Lung microvascular endothelial cell (primary cell): ENCODE measurements at regions not wholly inside any gene's neighbourhood (a gene's known extent, or its start where the extent isn't known, plus 50 kb on each side); places are given as distances from the start of the nearest gene placed in this dataset.

ENCODE experiments used
- DNase-seq, 2 donors: peaks; one replicate each; pipeline versions ENCODE4 v3.0.0 to v3.0.0-alpha.2; 2010; ENCODE audit warnings: low read depth in 2 of 2

DNA sequence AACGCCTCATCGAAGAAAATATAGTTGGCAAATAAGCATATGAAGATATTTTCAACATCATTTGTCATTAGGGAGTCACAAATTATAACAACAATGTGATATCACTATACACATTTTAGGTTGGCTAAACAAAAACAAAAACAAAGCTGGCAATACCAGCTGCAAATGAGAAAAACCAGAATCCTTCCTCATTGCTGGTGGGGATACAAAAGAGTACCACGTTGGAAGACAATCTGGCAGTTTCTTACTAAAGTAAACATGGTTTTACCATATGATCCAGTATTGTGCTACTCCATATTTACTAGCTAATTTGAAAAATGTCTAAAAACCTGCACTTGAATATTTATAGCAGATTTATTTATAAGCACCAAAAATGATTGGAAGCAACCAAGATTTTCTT, 1204.1 kb downstream of the MRPL39 start:
- DNase-seq = no peak

DNA sequence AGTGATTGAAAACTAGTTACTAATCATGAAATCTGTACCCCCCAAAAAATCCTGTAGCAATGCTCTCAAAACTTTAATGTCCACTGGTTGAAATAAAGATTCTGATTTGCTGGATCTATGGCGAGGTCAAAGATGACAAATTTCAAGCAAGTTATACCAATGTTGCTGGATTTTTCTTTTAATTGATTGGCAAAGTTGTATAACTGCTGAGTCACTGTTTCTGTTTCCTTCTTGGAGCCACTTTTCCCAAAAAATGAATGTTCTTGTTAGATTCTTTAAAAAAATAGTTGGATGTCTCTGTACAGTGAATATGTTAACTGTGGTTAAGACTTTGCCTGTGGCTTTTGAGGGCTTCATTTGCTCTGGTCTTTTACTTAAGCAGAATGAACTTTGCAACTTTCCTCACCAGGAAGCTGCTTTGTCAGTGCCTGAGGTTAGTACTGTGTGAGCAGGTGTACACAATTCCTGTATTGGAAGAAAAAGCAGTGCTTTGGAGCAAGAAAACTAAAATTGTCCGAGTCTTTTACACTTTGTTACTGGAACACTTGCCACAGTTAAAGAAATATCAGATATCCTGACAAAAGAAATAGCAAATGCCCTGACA, 1211.9 kb downstream of the MRPL39 start:
- DNase-seq = no peak

DNA sequence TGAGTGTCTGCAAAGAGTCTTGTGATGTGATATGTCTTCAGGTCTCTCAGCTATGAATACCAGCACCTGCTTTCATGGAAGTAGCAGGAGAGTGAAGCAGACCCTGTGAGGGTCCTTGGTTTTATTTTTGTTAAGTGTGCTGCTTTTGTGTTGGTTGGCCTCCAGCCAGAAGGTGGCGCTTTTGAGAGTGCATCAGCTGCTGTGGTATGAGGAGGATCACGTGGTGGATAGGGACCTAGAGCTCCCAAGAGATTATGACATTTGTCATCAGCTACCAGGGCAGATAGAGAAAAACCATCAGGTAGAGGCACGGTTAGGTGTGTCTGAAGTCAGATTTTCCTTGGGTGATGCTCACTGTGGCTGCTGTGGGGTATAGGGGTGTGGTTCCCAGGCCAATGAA, 1232.1 kb downstream of the MRPL39 start:
- DNase-seq = no peak

DNA sequence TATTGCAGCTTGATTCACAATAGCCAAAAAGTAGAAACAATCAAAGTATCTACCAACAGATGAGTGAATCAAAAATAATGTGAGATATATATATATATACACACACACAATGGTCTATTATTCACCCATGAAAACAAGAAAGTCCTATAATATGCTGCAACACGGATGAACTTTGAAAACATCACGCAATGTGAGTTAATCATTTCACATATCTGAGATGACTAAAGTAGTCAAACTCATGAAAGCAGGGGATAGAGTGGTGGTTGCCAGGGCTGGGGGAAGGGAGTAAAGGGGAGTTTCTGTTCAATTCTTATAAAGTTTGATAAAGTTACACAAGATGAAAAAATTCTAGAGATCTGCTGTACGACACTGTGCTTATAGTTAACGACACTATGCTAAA, 1234.8 kb downstream of the MRPL39 start:
- no peak for DNase-seq

DNA sequence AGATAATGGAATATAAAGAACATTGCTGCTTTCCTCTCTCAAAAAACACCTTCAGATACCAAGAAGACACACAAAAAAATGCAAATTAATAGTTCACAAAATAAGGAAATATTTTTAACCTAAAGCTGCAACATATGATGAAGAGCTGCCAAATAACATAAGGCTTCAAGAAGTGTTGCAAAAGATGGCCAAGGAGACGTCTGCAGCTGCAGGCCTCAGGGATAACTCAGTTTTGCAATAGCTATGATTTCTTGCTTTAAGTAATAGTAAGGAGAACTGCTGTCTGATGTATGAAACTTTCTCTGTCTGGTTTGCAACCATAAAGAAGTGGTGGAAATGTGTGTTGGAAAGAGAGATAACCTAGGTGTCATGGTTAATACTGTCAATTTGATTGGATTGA, 1237.5 kb downstream of the MRPL39 start:
- DNase-seq = no peak

DNA sequence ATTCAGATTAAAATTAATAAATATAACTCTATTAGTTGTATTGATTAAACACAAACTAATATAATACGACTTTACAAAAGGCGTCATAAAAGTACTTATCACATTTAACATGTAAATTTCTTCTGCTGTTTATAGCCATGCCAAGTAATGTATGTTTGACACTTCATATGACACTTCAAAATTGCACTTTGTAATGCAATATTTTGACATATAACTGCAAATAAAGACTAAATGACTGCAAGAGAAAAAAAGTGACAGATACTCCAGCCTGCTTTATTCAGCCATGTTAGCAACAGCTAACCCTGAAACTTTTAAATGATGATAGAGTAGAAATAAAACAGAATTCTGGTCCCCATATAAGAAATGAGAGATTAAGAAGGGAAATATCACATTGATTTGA, 1238.0 kb downstream of the MRPL39 start:
- DNase-seq = no peak

DNA sequence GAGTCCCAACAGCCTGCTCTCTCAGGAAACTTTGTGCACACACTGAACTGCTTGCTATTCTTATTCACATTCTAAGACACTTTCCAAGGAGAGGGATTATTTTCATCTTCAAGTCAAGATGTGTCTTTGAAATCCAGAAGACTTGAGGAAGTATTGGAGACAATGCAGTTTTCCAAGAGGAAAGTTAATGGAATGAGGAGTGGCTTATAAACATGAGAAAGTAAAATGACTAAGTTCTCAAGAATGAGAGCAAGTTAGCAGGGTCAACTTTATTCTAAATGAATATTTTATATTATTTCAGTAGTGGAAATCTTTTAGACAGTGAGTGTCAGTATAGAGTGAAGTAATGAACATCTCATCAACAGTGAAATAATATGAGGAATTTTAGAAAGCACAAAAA, 1239.3 kb downstream of the MRPL39 start:
- no peak for DNase-seq

DNA sequence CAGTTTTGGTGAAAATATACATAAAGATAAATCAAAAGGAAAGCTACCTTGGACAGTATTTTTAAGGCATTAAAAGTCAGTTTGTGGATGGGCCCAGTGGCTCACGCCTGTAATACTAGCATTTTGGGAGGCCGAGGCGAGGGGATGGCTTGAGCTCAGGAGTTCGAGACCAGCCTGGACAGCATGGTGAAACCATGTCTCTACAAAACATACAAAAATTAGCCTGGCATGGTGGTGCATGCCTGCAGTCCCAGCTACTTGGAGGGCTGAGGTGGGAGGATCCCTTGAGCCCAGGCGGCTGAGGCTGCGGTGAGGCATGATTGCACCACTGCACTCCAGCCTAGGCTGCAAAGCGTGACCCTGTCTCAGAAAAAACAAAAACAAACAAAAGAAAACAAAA, 1253.8 kb downstream of the MRPL39 start:
- DNase-seq = no peak

DNA sequence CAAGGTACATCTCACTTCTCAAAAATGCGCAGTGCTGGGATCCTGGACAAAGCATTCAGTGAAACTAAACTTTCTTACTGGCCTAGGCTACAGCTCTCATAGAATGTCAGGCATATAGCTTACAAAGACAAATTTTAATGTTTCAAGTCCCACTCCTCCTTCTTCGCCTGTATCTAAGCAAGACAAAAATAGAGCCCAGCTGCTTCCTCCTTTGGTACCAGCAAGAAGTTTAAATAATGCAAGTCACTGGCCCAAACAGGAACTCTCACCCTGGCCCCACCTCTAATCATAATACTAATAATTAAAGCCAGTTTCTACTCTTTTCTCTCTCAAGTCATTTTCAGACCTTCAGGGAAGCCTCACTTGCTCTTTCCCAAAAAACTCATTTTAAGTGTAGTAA, 1267.9 kb downstream of the MRPL39 start:
- DNase-seq = no peak

DNA sequence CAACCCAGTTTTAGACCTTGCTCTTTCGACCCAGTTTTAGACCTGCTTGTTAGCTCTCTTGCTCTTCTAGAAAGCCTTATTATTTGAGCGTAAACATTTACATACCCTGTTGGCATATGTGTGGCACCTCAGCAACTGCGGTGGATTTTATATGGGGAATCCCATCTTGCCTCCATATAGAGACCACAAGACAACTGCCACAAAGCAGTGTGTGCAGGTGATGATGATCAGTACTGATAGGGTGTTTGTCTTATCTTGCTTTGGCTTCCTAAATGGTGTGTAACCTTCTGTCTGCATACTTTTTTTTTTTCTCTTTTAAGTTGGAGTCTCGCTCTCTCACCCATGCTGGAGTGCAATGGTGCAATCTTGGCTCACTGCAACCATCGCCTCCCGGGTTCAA, 1270.8 kb downstream of the MRPL39 start:
- no peak for DNase-seq

DNA sequence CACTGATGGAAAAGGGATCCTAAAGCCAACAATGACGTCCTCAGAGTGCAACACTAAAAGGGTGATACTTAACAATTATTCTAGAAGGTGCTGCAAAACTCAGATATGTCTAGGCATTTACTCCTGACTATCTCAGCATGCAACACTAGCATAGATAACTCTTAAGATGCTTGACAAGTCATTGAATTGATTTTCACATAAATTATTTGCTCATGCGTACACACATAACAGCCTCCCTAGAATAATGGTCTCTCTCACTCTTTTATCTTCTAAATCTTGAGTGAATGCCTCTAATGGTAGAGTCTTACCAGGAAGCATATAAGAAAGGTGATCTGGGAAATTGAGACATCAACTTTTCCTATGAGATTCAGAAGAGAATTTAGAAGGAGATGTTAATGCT, 1283.7 kb downstream of the MRPL39 start:
- DNase-seq = no peak

DNA sequence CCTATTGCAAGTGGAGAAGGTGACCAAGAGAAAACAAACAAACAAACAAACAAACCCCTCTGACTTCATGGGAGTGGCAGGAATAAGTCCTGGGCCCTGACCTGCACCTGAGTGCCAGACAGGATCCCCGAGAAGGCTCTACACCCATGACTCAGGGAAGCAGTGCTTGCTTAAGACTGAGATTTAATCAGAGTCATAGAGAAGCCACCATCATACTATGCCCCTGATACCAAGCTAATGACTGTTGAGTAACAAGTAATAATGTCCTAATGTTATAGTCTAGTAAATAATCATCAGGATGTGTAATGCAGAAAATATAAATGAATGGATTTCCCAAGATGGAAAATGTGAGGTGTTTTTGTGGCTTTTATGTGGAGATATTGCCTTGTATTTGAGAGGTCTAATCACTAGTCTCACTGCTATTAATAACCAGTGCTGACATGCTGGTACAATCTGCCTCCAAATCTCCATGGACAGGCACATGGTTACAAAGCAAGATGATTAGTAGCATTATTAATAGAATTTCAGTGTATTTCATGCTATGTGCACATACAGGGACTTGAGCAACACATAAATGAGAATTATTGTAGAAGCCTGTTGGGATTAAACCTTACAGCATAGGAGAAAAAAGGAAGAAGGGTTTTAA, 1290.9 kb downstream of the MRPL39 start:
- DNase-seq = no peak

DNA sequence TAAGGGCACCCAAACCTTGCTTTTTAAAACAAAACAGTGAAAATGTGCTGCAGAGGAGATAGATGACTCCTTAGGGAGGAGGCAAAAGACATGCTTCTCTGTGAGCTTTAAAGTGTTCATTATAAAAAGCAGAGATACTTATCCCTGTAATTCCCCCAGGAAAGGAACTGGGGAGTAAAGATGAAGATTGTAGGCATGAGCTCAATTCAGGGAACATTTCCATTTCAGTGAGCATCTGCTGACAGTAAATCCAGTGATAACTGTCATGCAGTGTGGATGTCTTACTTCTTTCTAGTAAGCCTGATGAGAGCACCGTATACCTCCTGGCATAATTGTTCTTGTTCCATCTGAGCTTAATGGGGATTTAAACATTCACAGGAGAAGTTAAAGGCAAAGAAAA, 1296.5 kb downstream of the MRPL39 start:
- no peak for DNase-seq

DNA sequence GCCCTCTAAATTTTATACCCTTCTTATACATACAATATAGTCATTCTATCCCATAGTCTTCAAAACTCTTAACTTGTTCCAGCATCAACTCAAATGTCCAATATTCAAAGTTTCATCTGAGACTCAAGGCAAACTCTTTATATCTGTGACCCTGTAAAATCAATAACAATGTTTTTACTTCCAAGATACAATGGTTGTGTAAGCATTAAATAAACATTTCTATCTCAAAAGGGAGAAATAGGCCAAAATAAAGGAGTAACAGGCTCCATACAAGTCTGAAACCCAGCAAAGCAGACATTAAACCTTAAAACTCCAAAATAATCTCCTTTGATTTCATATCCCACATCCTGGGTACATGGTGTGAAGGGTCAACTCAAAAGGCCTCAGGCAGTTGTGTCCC, 1299.1 kb downstream of the MRPL39 start:
- DNase-seq = no peak

DNA sequence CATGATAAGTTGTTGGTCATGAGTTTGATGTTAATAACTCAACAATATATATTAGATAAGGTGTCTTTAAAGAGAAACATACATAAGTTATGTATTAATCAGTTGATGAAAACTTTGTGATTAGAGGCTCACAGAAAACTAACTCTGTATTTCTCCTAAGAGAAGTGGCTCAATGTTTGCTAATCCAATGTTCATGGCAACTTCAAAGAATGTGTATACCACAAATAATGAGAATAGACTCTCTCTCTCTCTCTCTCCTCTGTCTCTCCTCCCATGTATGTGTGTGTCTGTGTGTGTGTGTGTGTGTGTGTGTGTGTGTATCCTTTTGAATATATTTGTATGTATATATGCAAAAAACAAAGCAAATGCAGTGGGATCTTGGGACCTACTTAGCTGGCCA, 1304.9 kb downstream of the MRPL39 start:
- DNase-seq = no peak

DNA sequence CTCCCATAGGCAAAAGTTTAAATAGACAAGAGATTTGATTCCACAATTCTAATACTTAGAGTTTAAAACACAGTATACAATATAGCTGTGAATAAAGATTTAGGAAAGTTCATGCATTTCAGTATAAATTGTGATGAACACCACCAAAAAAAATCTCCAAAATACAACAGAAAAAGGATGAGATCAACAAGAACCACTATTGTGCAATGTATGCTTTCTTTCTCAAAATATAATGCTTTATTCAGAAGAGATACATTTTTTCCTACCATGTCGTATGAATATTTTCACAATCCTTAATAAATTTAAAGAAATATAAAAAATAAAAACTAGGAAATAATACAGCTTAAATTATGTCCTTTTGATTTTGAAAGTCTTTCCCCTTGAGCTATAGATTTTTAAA, 1309.2 kb downstream of the MRPL39 start:
- DNase-seq = no peak

DNA sequence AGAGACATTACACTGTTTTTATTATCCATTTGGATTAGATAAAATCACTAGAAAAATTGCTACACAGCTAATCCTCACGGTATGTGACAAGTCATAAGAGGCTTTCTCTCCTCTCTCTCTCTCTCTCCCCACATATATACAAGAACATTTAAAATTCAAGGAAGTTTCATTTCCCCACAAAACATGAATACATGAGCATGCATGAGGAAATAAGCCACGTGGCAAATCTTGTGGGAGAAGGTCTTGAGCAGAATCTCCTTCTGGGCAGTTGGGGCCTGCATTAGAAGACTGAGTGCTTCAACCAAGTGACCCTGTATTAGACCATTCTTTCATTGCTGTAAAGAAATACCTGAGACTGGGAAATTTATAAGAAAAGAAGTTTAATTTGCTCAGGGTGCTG, 1313.1 kb downstream of the MRPL39 start:
- no peak for DNase-seq

DNA sequence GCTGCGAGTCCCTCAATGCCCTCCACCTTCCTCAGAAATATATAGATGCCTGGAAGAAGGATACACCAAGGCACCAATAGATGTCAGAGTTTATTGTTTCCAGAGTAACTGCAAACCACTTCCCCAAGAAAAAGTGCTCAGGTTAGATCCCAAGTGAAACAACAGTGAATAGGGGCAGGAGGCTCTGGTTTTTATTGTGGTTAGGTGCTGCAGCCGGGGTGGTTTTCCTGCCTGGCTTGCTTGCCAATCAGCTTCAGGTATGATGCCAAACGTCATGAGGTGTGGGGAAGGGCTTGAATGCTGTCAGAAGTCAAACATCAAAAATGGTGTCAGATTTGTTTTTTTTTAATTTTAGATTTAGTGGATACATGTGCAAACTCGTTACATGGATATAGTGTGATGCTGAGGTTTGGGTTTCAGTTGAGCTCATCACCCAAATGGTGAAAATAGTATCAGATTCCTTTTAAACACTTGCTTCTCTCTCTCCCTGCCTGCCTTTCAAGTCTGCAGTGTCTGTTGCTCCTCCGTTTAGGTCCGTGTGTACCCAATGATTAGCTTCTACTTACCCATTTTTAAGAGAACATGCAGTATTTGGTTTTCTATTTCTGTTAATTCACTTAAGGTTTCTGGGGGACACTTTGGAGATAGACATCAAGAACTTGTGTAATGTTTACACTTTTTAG, 1317.0 kb downstream of the MRPL39 start:
- no peak for DNase-seq

DNA sequence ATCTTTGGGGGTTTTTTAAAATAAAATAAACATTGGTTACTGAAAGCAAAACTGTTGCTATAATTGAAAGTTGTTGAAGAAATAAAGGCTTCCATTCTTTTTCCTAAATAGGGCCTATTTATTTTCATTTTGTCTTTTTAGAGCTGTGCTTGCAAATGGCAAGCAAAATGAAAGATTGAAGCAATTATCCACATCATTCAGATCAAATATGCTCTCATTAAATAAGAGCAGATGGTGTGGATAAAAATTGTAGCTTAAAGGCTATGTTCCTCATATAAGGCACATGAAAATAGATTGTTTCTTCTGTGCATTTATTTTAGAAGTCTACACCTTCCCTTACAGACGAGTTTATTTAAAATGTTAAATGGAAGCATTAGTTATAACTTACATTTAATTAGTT, 1317.7 kb downstream of the MRPL39 start:
- no peak for DNase-seq

DNA sequence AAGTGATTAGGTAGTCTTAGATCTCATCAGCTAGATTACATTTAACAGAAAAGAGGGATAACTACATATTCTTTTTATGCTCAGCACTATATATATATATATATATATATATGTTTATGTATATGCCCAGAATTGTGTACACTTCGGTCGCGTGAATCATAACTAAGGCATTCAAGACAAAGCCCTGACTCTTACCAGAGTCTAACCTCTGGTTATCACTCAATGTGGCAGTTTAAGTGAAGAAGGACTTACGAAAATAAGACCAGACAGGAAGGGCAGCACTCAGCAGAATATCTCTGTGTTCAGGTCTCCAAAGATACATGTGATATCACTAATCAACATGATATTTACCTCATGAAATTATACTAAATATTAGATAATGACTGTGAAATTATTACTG, 1326.7 kb downstream of the MRPL39 start:
- no peak for DNase-seq

DNA sequence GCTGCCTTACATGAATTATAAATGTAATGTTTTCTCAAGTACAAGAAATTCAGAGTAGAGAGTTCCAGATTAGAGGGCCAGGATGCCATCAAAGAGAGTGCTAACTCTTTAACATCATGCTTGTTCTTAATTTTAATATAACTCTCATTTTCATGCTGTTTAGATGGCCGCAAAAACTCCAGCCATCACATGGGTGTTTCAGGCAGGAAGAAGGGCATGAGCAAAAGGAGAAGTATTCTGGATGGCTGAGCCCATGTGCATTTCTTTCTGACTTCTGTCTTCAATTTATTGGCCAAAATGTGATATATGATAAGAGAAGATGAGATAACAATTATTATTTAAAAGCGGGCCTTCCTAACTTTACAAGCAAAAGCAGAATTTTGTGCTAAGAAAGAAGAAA, 1328.6 kb downstream of the MRPL39 start:
- no peak for DNase-seq

DNA sequence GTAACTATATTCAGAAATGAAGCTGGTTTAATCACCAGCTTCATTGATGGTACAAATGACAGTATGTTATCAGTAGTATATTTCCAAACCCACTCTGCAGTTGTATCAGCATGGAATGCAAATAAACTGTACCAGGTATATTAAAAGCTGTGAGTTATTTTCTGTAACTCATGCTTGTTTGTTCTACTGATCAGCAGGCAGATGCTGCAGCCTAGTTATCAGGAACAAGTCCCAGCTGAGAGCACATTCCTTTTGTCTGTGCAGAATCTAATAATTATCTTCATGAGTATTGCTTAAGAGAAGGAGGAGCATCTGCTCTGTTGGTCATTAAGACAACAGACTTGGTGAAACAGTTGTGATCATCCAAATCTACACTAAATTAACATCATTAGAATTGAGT, 1331.1 kb downstream of the MRPL39 start:
- DNase-seq = no peak

DNA sequence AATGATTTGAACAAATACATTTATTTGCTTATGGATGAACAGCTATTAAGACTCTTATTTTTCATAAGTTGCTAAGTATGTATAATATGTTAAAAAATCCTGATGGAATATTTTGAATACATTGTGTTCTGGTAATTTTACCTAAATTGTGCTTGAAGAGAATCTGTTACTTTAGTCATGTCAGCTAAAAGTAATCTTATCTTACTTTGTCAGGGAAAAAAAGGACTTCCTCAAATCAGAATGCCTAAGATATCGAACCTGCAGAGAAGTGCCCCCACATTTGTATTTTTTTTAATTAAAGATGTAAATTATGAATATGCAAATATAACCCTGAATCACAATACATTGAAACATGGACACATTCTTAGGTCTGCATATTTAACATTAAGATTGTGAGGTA, 1331.7 kb downstream of the MRPL39 start:
- DNase-seq = no peak
